Colonic mucosa (tissue), 4 donors: ENCODE measurements at regions not wholly inside any gene's neighbourhood (a gene's known extent, or its start where the extent isn't known, plus 50 kb on each side); places are given as distances from the start of the nearest gene placed in this dataset.

Source experiments
- DNase-seq: peaks from one replicate; pipeline ENCODE4 v3.0.0-alpha.2; 2020
- H3K27ac ChIP-seq: fragments of 200-600 bp; one replicate; pipeline ENCODE4 v1.8.0; 2021
- H3K27me3 ChIP-seq: fragments of 200-600 bp; one replicate; pipeline ENCODE4 v1.8.0; 2021
- H3K36me3 ChIP-seq: fragments of 200-600 bp; one replicate; pipeline ENCODE4 v1.8.0; 2021
- H3K4me1 ChIP-seq: fragments of 200-600 bp; one replicate; pipeline ENCODE4 v1.8.0; 2021; ENCODE audit warnings: mild to moderate bottlenecking
- H3K4me3 ChIP-seq: fragments of 200-600 bp; one replicate; pipeline ENCODE4 v1.8.0; 2021
- H3K9ac ChIP-seq, 2 donors: one replicate each; pipeline ENCODE4 v1.7.0; 2013; ENCODE audit warnings: control low read depth in 2 of 2, low read depth in 2 of 2, low read length in 2 of 2
- H3K9me3 ChIP-seq: fragments of 200-600 bp; one replicate; pipeline ENCODE4 v1.8.0; 2021
- intact Hi-C: fragments of 100-400 bp; cut with DNase I; formaldehyde crosslinking; loops from one replicate; pipeline ENCODE4 v1.14.1; 2022
- TF ChIP-seq, protein P1 (sequence below): fragments of 200-600 bp; IDR thresholded peaks from one replicate; pipeline ENCODE4 v1.8.0; 2022; ENCODE audit warnings: antibody characterized with exemption, mild to moderate bottlenecking
- donor health status: healthy.
- donor health status: DM: no; HTN: no; CAD: no.
- donor health status: DM: no; HTN: no; CAD: no.

DNA sequence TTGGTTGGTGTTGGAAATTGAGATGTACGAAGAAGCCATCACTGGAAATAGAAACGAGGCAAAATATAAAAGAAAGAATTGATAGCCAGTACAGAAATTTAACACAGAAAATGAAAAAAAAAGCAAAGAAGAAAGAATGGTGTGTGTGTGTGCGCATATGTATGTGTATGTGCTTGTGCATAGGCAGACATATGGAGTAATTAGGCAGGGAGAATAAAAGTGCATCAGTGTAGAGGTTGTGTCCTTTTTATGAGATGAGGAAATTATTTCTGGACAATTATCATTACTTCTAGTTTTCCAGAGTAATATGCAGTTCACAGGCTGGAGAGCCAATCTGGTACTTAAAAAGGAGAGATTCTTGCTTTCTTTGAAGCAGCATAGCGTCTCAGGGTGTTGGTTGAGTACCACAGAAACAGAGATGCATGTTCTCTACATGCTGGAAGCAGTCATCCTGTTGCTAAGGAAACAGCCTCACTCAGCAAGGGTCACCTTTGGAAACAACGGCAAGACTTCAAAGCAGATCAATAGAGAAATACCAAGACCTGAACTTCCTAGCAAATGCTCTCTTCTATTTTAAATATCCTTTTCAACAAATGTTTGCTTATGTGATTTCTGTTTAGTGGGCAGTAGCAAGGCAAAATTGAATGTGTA is 172.7 kb downstream of the TAF11L14 start:
- no peaks in the 10 kb centered on the region for H3K4me1 ChIP-seq

DNA sequence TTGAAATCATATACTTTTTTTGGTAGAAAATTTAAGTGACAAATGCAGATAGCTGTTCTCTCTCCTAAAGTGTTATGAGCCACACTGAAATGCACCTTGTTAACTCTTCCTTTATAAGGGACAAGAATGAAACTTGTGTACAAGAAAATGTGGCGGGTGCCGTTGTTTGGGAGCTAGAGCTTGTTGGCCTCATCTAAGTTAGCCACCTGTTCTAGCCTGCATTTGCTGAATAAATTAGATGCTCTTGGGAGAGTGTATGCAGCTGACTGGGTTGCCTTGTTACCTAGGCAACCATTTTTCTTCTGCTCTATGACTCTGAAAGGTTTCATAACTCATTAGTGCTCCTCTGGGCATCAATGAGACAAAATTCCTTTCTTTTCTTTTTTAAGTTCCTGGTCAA is 174.3 kb downstream of the TAF11L14 start:
- DNase-seq = no peak
- Histone ChIP-seq H3K36me3 (no peaks in the 10 kb centered on the region), H3K9me3 (no peaks in the 10 kb centered on the region), H3K9ac (no peak overlapping the region), H3K4me1 (no peaks in the 10 kb centered on the region), H3K4me3 (no peak overlapping the region), H3K27me3 (no peaks in the 10 kb centered on the region), H3K27ac (no peak overlapping the region)
- intact Hi-C loops = no loop called here
- TF ChIP-seq, protein P1, sequence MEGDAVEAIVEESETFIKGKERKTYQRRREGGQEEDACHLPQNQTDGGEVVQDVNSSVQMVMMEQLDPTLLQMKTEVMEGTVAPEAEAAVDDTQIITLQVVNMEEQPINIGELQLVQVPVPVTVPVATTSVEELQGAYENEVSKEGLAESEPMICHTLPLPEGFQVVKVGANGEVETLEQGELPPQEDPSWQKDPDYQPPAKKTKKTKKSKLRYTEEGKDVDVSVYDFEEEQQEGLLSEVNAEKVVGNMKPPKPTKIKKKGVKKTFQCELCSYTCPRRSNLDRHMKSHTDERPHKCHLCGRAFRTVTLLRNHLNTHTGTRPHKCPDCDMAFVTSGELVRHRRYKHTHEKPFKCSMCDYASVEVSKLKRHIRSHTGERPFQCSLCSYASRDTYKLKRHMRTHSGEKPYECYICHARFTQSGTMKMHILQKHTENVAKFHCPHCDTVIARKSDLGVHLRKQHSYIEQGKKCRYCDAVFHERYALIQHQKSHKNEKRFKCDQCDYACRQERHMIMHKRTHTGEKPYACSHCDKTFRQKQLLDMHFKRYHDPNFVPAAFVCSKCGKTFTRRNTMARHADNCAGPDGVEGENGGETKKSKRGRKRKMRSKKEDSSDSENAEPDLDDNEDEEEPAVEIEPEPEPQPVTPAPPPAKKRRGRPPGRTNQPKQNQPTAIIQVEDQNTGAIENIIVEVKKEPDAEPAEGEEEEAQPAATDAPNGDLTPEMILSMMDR = no peak

More for the DNA sequence above, 172.7 kb downstream of the TAF11L14 start:
- H3K27ac ChIP-seq = no peak overlapping the region
- H3K36me3 ChIP-seq = no peaks in the 10 kb centered on the region
- no peaks in the 10 kb centered on the region for H3K27me3 ChIP-seq
- H3K9ac ChIP-seq = no peak overlapping the region
- H3K9me3 ChIP-seq = no peaks in the 10 kb centered on the region
- no peak overlapping the region for H3K4me3 ChIP-seq
- no peak for DNase-seq
- TF ChIP-seq, protein P1 = no peak
- intact Hi-C loops = no loop called here

DNA sequence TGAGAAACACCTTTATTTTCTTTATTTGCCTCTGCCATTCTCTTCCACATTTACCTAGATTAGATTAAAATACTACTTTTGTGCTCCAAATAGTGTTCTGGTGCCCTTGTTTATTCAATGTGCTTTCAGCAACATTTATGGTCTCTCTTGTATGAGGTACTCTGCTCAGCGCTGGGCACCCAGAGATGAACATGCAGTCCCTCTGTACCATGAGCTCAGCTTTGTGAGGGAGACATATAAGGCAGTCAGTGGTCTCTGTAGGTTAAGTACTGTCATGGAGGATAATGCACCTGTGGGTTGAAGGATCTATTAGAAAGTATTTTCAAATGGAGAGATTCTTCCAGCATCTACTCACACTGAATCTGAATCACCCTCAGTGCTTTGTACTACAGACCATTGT is 176.5 kb downstream of the TAF11L14 start:
- no peak overlapping the region for H3K9ac ChIP-seq
- intact Hi-C loops = no loop called here
- DNase-seq = no peak

DNA sequence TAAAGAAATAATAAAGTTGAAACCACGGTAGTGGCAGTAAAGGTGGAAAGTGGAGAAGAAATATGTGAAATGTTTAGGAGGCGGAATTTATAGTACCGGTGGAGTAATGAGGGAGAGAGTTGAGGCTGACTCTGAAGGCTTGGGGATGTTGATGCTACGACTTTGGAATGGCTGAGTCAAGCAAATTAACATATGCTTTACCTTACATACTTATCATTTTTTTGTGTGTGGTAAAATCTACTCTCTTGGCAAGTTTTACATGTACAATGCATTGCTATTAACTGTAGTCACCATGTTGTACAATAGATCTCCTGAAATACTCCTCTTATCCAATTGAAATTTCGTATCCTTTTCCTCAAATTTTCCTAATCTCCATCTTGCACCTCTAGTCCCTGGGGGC is 179.0 kb downstream of the TAF11L14 start:
- Histone ChIP-seq H3K4me1 (no peaks in the 10 kb centered on the region), H3K9me3 (no peaks in the 10 kb centered on the region), H3K27ac (no peak overlapping the region), H3K27me3 (no peaks in the 10 kb centered on the region), H3K36me3 (no peaks in the 10 kb centered on the region), H3K4me3 (no peak overlapping the region), H3K9ac (no peak overlapping the region)
- intact Hi-C loops = no loop called here
- no peak for DNase-seq
- TF ChIP-seq, protein P1 = no peak

More for the DNA sequence above, 176.5 kb downstream of the TAF11L14 start:
- H3K9me3 ChIP-seq = no peaks in the 10 kb centered on the region
- H3K27ac ChIP-seq = no peak overlapping the region
- no peaks in the 10 kb centered on the region for H3K36me3 ChIP-seq
- no peak overlapping the region for H3K4me3 ChIP-seq
- TF ChIP-seq, protein P1 = no peak
- no peaks in the 10 kb centered on the region for H3K27me3 ChIP-seq
- no peaks in the 10 kb centered on the region for H3K4me1 ChIP-seq

DNA sequence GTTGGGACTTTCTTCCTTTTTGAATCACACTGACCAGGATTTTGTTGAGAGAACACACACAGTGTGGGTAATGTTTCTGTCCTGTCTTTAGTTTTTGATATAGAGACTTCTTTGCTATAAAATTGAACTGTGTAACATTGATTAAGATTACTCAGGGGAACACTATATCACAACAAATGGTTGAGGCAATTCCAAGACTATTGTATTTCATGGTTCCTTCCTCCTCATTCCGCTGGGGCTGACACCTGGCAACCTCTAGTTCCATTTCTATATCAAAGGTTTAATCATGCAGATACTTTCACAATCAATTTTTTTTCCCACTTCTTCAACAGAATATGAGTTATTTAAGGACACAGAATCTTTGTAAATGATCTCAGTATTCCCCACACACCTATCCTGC is 182.2 kb downstream of the TAF11L14 start:
- Histone ChIP-seq H3K27ac (no peak overlapping the region), H3K27me3 (no peaks in the 10 kb centered on the region), H3K4me3 (no peak overlapping the region), H3K9ac (no peak overlapping the region), H3K9me3 (no peaks in the 10 kb centered on the region), H3K36me3 (no peaks in the 10 kb centered on the region), H3K4me1 (no peaks in the 10 kb centered on the region)
- TF ChIP-seq, protein P1 = no peak
- no peak for DNase-seq
- intact Hi-C loops = no loop called here
